Hematopoietic multipotent progenitor cell treated with erythropoietin and hydrocortisone succinate and interleukin-3 and kit ligand, for 8 days (in vitro differentiated cells): ENCODE measurements at regions not wholly inside any gene's neighbourhood (a gene's known extent, or its start where the extent isn't known, plus 50 kb on each side); places are given as distances from the start of the nearest gene placed in this dataset.
A peak's percentile ranks its signal among the peaks of the same experiment; 100 is the strongest.

Source experiments
- DNase-seq: peaks from one replicate; pipeline ENCODE4 v3.0.0-alpha.2; 2015

DNA sequence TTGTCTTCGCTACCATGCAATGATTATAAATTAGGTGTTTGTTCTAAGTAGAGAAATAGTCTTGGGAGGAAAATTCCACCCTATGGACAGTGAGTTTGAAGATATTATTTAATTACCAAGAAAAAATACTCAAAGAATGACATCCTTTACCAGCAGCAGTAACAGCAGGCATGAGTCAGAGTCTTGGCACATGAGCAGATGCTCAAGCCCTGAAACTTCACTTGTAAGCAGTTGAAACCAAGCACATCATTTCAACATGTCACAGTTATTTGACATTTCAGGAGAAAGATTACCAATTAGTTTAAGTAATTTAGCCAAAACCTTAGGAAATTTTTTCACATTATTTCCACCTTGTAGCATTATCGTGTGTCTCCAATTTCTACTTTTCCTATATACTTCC lies 99.2 kb downstream of the C12orf50 start:
- DNase-seq = no peak

DNA sequence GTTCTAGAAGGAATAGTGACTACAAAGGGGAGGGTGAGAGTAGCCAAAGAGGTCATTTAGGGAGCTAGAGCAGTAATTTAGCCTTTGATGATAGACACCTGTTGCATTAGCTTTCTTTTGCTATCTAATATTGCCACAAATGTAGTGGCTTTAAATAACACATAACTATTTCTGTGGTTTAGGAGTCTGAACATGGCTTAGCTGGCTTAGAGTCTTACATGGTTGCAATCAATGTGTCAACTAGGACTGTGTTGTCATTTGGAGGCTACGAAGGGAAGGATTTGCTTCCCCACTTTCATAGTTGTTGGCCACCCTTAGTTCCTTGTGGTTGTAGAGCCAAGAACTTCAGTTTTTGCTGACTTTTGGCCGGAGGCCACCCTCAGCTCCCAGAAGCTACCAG lies 99.9 kb downstream of the C12orf50 start:
- DNase-seq = no peak

DNA sequence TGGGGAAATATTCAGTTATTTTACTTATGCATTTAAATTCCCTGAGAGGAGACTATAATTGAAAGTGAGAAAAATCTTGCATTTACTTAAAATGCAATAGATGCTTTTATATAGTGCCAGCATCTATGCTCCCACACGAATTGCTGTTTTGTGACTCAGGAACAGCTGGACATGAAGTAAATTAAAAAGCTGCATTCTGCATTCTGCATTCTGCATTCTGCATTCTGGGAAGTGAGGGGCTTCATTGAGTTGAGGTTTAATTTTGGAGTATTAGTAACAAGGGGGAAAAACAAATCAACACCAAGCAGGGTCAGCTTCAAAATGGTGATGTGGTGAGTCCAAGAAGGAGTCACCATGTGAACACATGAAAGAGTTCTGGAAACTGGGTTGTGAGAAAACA lies 101.2 kb downstream of the C12orf50 start:
- DNase-seq = no peak

DNA sequence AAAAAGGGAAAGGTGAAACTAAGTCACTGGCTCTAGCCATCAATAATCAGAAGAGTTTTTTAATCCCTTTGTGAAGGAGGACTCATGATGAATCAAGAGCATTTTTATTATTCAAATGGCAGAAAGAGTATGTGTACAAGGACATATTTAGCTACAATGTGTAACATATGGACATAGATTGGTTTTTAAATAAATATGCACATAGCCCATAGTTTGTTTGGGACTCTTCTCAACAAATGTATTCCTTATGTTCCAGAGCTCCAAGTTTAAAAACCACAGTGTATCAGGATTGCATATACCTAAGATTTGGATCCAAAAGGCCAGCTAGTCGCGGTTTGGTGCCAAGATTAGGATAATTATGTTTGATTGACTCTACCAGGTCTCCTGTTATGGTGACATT lies 104.2 kb downstream of the C12orf50 start:
- no peak for DNase-seq

DNA sequence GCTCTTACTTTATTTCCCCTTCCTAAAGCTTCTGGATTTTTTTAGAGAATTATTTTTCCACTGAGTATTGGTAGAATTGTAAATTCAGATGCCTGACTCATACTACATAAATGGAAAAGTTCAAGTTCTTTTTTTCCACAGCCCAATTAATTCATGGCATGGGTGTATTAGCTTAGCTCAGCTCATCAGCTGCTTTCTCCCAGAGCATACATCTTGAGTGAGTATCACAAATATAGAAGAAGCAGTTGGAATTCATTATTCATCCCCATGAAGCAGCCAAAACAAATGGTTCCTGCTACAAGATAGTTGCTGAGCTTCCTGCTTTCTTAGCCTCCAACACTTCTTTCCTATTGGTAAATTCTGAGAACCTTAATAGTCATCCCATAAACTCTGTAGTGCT lies 105.1 kb downstream of the C12orf50 start:
- DNase-seq = no peak

DNA sequence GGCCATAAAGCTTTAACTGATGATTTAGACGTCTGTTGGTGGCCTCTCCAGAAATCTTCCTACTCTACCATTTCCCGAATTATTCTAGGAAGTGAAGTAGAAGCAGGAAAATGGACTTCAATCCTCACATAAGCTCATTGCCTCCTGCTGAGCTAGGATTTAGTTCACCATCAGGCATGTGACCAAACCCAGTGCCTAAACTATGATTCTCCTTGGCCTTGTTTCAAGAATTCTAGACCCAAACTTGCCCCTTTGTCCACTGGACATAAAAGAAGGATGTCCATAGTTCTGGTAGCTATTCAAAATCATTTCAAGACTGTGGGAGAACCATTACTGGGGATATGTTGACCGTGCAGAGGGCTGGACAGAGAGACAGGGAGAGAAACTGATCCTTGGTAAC lies 105.8 kb downstream of the C12orf50 start:
- no peak for DNase-seq

DNA sequence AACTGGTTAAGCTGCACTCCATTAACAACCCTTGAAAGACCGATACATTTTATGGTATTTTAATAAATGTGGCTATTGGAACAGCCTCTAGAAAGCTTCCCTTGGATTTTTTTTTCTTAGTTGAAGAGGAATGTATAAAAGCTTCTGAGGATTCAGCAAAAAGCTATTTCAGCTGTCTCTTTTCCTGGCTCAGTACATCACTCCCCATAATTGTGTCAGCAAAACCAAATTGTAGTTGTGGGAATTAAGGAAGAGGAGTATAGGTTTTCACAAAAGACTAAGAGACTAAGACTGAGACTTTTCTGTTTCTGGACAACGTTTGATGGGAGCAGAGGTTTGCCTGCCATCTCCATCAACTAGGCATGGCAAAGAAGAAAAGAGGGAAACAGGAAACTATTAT lies 106.5 kb downstream of the C12orf50 start:
- DNase-seq = no peak

DNA sequence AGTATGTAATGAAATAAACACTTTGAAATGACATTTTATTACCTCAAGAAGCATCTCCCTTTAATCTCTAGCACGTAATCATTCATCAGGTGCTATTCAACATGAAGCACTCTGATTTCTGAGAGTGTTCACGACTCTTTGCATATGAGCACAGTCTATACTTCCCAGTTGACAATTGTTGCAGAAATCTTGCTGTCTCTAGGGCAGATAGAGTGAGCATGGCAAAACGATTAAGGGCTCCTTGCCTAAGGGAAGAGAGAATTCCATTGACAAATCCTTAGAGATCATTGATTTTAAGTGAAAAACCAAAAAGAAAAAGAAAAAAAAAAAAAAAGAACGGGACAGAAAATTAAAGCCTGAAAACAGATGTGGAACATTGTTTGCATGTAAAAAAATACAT lies 107.6 kb downstream of the C12orf50 start:
- no peak for DNase-seq

DNA sequence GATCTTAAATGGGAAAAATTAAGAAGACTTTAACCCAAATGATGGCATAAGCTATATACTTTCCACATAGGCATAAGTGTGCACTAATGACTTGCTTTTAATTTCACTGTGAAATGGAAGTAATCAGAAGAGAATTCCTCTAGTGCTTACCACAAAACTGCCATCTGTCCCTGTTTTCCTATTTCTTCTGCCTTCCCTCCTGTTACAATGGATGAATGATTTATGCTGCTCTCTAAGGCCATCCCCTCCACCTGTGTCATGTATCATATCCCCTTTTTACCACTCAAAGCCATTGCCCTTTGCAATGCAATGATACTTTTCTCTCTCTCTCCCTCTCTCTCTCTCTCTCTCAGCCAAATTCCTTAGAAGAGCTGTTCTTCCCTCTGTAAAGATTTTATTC lies 109.1 kb downstream of the C12orf50 start:
- DNase-seq = no peak

DNA sequence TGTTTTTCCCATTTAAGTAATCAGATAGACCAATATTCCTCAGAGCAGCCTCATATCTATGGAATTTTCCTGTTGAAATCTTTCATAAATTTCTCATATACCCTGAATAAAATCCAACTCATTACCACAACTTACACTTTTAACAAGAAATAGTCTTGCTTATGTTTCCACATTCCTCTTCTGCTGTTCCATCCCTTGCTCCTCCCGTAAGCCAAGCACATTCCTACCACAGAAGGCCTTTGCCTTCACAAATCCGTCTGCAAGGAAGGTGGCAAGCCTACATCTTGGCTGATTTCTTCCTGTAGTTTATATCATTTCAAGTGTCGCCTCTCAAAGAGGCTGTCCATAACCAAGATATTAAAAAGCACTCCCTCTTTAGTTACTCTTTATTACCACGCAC lies 127.7 kb downstream of the C12orf50 start:
- DNase-seq = no peak

DNA sequence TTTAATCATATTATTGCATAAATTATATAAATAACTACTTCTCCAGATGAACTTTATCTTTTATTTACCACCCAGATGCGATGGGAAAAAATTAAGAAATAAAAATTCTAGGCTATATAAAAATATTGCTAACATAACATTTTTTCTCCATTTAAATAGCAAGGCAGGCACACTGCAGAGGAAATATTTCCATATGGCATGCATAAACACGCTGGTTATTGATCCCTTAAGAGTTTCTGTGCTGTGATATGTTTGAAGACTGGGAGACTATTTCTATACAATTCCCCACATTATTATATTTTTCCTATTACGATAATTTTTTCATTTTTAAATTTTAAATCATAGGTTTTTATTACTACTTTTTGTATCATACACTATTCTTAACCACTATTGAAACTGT lies 131.5 kb downstream of the C12orf50 start:
- DNase-seq = no peak

DNA sequence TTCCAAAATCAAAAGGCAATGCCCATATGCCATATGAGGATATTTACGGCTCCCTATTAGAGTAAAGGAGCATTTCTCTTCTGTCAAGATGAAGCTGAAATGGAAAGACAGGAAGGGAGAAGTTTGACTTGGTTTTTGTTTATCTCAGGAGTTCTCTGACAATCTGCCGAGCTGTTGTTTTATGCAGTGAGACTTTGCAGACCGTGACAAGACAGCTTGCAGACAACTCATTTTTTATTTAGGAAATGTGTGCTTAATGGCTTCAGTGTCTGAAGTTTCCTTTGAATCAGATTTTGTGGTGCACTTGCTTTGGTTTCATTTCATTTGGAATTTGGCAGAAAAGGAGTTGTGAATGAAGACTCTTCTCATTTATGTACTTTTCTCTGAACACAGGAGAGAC lies 145.4 kb downstream of the C12orf50 start:
- no peak for DNase-seq

DNA sequence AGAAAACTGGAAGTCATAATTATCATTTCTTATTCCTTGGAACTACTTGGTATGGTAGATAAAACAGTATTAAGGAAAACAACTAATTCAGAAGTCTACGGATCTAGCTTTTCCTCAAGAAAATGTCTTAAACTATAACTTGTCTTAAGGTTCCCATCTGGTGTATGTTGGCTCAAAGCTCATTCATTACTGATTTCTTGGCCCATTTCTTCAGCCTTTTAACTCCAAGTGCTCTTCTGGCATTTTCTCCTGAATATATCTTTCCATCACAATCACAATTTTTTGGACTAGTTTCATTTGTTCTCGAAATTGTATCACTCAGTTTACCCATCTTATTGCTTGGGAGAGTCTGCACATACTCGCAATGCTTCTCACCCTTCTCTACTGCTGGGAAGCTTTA lies 150.1 kb downstream of the C12orf50 start:
- DNase-seq = no peak

DNA sequence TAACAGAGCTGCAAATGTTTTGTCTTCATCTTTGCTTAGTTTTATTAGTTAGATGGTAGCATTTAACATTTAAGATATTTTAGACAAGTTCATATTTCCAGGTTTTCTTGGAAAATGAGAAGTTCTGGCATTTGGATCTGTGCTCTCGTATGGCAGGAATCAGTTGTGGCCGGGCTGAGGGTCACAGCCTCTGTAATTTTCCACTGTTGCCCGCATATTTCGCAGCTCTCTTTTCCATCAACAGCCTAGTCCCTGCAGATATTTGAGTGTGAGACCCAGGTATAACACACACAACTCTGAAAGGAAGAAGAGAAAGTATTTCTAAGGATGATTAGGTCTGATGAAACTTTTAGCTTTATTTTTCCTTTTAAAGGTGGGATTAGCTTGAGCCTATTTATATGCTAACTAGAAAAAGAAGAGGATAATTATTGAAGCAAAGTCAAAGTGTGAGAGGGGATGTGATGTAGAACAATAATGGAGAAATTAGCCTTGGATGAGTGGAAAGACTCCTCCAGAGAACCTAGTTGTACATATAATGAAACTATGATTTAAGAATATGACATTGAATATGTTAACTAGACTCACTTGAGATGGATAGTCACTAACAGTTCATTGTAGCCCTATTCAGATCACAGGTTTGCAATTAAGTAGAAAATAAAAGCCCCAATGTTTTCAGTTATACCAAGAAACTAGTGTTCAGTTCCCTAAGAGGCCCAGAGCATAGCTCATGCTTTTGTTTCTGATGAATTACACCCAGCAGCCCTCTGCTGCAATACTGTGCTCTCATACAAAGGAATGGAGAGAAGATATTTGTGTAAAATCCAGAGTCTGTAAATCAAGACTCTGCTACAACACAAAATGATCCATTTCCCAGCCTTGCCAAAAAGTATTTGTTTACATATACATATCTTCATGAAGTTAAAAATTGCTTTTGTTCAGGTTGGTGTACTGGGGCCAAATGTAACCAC lies 158.4 kb downstream of the C12orf50 start:
- DNase-seq = no peak

DNA sequence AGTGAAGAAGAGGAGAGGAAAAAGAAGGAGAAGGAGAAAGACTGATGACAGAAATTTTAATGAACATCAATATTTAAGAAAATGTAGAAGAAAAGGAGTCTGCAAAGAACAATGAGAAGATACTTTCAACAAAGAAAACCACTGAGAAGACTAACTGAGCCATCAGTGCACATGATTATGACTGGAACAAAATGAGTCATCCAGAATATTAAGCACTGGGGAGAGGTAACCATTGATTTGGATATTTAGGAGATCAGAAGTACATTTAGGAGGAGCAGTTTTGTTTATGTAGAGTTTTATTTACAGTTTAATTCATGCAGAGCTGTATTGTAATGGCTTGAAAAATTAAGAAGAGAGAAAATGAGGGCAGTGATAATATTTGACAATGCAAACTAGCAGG lies 159.1 kb downstream of the C12orf50 start:
- DNase-seq = no peak

DNA sequence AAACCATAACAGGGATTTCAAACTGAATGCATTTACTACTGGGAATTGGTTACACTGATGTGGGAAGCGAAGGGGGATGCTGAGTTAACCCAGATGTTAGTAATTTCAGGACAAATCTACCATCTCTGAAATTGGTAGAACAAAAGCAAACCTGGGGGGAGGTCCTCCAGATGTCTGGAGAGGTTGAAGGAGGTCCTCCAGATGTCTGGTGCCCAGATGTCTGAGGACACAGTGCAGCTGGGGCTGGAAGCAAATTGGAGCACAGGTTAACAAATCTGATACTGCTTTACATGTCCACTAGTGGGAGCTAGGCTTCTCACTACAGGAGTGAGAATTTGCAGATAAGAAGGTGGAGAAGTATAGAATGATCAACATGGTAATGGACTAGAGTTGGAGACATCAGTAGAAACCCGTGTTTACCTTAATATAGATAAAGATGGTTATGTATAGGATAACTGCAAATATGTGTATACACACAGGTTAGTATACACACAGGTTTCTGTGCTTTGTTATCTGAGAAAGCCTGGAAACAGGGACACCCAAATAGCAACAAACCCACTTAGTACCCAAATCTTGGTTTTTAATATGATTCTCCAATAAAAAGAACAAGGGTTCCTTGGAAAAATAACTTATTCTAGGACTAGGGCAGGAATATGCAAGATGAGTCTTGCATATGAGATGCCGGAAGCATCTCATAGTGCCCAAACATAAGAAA lies 162.5 kb downstream of the C12orf50 start:
- peak; percentile 27 for DNase-seq

DNA sequence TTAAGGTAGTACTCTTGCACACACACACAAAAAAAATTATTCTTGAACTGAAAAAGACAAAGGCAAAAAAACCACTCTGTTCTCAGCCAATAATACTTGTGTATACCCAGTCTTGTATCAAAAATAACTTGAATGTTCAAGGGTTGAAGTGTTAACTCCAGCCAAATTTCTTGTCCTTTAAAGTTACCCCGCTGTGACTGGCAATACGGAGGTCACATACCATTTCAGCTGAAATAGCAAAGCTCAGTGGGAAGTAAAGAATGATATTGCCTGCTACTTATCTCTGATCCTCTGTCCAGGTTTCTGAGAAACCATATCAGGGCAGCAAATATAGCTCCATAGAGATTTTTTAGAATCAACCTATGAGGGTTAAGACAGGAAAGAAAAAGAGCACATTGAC lies 167.4 kb downstream of the C12orf50 start:
- no peak for DNase-seq

DNA sequence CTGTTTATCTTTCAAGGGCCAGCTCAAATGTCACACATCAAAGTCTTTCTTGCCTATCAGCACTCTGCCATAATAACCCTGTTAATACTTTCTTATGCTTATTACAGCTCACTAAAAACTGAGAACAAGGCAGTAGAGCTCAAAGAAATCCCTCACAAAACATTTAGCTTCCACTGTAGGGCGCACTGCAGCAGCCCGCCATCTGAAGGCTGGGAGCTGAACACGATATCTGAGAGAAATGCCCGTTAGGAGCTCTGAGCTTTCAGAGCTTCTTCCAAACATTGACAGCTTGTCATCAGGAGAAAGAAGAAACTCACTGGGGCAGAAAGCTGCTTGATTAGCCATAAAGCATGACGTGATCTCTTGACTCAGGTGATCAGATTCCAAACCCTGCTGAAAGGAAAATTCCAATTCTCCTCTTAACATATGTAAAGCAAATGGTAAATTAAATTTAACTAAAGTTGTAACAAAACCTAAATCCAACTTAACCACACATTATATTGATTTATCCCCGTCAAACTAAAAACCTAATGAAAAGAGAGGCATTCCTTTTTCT lies 175.7 kb downstream of the C12orf50 start:
- DNase-seq = no peak

DNA sequence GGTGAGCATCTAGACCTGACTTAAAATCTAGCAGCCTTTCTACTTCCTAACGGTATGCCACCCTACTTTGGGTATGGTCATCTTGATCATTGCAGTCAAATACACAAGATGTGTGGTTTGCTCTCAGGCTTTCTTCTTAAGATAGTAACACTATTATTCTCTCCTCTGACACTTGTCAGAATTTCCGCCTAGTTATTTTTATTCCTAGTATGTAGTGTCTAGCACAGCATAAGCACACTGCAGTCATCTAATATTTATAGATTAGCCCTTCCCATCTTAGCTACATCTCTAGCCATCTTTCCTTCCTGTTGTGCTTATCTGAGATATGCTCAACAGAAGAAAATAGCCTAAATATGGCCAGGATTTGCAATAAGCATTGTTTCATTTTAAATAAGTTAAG lies 180.1 kb downstream of the C12orf50 start:
- DNase-seq = no peak

DNA sequence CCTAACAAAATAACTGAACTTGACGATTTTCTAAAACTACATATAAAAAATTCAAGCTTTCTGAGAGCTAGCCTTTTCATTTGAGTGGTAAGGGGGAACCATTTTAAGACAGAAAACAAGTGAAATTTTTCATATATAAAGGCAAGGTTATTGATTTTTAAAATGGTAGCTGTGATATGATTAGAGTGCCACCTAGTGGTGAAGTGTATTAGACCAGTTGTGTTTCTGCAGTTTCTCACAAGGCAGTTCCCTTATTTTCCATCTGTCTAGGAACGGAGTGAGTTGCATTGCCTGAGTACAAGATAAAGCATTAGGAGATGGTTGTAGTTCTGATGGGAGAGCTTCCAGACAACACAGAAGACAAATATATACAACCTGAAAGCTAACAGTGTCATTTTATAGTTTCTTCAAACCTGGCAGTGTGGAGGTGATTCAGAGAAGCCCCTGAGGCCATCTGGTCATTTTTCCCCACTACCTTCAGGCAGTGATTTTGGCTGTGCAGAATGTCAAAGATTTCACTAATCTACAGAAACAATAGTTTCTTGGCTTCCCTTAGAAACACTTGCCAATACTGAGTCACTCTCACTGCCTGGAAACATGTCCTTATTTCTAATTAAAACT lies 180.8 kb downstream of the C12orf50 start:
- DNase-seq = peak; percentile 57

DNA sequence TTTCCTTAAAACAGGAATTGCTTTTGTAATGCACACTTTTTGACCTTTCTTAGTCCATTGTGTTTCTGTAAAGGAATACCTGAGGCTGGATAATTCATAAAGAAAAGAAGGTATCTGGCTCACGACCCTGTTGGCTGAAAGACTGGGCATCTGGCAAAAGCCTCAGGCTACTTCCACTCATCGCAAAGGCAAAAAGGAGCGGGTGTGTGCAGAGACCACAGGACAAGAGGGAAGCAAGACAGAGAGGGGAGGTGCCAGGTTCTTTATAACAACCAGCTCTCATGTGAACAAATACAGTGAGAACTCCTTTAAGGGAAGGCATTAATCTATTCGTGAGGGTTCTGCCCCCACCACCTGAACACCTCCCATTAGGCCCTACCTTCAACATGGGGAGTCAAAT lies 182.1 kb downstream of the C12orf50 start:
- no peak for DNase-seq

DNA sequence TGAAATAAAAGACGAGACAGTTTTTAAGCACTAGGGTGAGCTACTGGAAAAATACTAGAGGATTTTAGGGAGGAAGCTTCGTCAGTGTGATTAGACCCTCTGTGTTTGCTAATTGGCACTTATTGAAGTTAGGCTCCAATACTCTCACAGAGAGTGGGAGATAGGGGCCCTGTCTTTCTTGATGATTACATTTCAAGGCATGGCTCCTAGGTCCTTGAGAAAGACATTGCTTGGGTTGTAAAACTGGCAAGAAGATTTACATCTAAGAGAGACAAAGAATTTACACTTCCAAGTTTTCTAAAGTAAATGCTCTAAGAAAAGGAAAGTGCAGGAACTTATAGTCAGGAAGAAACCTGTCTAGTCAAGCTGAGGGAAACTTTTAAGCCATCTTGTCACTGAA lies 183.2 kb downstream of the C12orf50 start:
- DNase-seq = no peak

DNA sequence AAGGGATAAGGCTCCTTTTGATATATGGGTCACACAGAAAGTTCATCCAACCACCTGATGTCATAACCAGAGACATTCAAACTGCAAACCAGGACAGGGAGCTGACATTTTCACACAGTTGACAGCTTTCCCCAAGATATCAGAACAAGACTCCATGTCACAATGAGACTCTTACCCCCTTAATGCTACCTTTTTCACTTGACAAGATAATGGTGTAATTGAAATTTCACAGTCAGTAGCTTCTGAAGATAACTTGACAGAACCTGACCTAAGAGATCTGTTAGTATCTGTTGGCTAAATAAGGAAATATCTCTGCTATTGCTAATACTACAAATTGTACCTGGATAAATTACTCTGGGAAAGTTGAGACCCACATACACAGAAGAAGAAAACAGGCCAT lies 187.3 kb downstream of the C12orf50 start:
- no peak for DNase-seq

DNA sequence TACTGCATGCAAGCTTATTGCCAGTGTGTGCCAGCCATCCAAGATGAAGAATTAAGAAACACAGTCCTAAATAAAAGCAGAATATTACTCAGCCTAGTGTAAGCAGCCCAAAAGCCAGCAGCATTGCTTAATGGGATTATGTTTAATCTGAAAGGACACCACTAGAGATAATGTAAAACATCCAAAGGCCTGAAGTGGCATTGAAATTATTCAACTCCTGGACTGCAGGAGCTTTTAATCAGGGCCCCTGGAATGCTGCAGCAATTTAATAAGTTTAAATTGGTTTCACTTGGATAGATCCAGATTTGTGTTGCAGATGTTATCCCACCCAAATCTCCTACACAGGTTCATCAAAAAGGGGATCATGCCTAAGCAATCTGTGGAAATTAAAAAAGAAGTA lies 193.0 kb downstream of the C12orf50 start:
- DNase-seq = no peak
